ENCODE measurements at regions not wholly inside any gene's neighbourhood (a gene's known extent, or its start where the extent isn't known, plus 50 kb on each side); places are given as distances from the start of the nearest gene placed in this dataset.

- TF ChIP-seq POLR2A (IDR thresholded peaks at IDR 0.05), result no peak
- no peak for TF ChIP-seq CTCF (IDR thresholded peaks at IDR 0.05)
These were observed 341.1 kb downstream of the GBA3 start for GRCh38 chr4:23033796-23034195.

All from transverse colon (tissue), 3 donors.